ENCODE measurements at regions not wholly inside any gene's neighbourhood (a gene's known extent, or its start where the extent isn't known, plus 50 kb on each side); places are given as distances from the start of the nearest gene placed in this dataset.

- Histone ChIP-seq H3K14ac (replicated peaks; ENCODE audit: low read depth, low read length) (no peak overlapping the region), H3K27ac (ENCODE audit: insufficient read depth, low read length) (no peak overlapping the region), H4K91ac (ENCODE audit: insufficient read depth, low read depth, low read length) (no peak overlapping the region), H3K4me2 (ENCODE audit: low read depth, low read length) (no peak overlapping the region), H3K23ac (ENCODE audit: low read depth, low read length) (no peak overlapping the region), H3K9me3 (ENCODE audit: control insufficient read depth, insufficient read depth, low read length) (no peaks in the 10 kb centered on the region), H3K18ac (ENCODE audit: low read depth, low read length) (no peak overlapping the region), H3K9ac (ENCODE audit: low read depth, low read length) (no peak overlapping the region), H4K20me1 (ENCODE audit: insufficient read depth, low read length) (no peaks in the 10 kb centered on the region), H2BK15ac (ENCODE audit: low read depth, low read length) (no peak overlapping the region), H3K4me1 (ENCODE audit: control insufficient read depth, insufficient read depth, low read length) (peaks cover 3% of the 10 kb centered on the region; the same call in 1 of the 2 replicates), H2AK5ac (ENCODE audit: low read depth, low read length) (no peak overlapping the region), H2BK120ac (ENCODE audit: low read depth, low read length) (no peak overlapping the region), H3K4me3 (ENCODE audit: insufficient read depth, low read depth, low read length) (no peak overlapping the region), H2AFZ (replicated peaks; ENCODE audit: low read length, poor library complexity) (no peak overlapping the region), H3K36me3 (ENCODE audit: control insufficient read depth, insufficient read depth, low read length) (no peaks in the 10 kb centered on the region), H3K4ac (ENCODE audit: low read depth, low read length) (no peak overlapping the region), H4K8ac (ENCODE audit: low read depth in 2 of 2, low read length in 2 of 2) (no peak overlapping the region), H2BK5ac (ENCODE audit: low read depth, low read length, poor library complexity, severe bottlenecking) (no peak overlapping the region), H3K9me1 (ENCODE audit: insufficient read depth, low read length) (no peaks in the 10 kb centered on the region), H3K56ac (ENCODE audit: extremely low read depth, insufficient read depth, low read length) (no peak overlapping the region), H3K79me1 (ENCODE audit: low read depth in 1 of 2, low read length in 2 of 2) (no peaks in the 10 kb centered on the region), H3K27me3 (ENCODE audit: control insufficient read depth, insufficient read depth, low read length) (no peaks in the 10 kb centered on the region), H2AK9ac (replicated peaks; ENCODE audit: low read depth, low read length, poor library complexity) (no peak overlapping the region), H2BK20ac (ENCODE audit: low read depth, low read length) (no peak overlapping the region), H4K5ac (ENCODE audit: low read depth, low read length) (no peak overlapping the region)
- dilution Hi-C loops (cut with HindIII; ENCODE audit: low sequenced_read_pairs, unreplicated experiment) = no loop called here
- no CpG with 5 or more reads among the region's 7 CpGs for WGBS, 2 experiments (ENCODE audit: extremely low coverage in 2 of 2, insufficient read length in 1 of 2)
- in situ Hi-C loops (cut with MboI; ENCODE audit: low sequenced_read_pairs) = no loop called here
- intact Hi-C loops (cut with micrococcal nuclease) = no loop called here
- no peak for DNase-seq
- no peak for TF ChIP-seq CHD1 (IDR thresholded peaks at IDR 0.05; ENCODE audit: low read depth, low read length)
- TF ChIP-seq, protein P1, sequence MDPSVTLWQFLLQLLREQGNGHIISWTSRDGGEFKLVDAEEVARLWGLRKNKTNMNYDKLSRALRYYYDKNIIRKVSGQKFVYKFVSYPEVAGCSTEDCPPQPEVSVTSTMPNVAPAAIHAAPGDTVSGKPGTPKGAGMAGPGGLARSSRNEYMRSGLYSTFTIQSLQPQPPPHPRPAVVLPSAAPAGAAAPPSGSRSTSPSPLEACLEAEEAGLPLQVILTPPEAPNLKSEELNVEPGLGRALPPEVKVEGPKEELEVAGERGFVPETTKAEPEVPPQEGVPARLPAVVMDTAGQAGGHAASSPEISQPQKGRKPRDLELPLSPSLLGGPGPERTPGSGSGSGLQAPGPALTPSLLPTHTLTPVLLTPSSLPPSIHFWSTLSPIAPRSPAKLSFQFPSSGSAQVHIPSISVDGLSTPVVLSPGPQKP (IDR thresholded peaks at IDR 0.05; ENCODE audit: borderline replicate concordance, low read depth, low read length) = no peak
- ATAC-seq (ENCODE audit: low read depth) = no peak
- ChIA-PET CTCF (interaction anchor here (1.6 kb wide), 1 partner anchor 74 kb away, joined by 5 read pairs; no protein-coding TSS in a partner anchor), POLR2A (ENCODE audit: unreplicated experiment) (no interaction called here)
- no TSS peak for BruUV-seq (replicated peaks)
Measured at GRCh38 chr10:2972216-2972615, 95.1 kb upstream of the PFKP start.
